Activated naive CD8-positive, alpha-beta T cell treated with anti-CD3 and anti-CD28 coated beads, Interleukin-2, amount 50 U/mL, for 24 hours (primary cell): ENCODE measurements at regions not wholly inside any gene's neighbourhood (a gene's known extent, or its start where the extent isn't known, plus 50 kb on each side); places are given as distances from the start of the nearest gene placed in this dataset.

Source experiments
- ATAC-seq: fragments of 150-1000 bp; cut with Tn5 transposase; one replicate; pipeline ENCODE4 v1.10.0; 2021
- DNase-seq: peaks from one replicate; pipeline ENCODE4 v3.0.0; 2021
- H3K27ac Mint-ChIP-seq: one replicate; pipeline ENCODE4 v1.8.0; 2021; ENCODE audit warnings: mild to moderate bottlenecking, mixed read lengths
- H3K27me3 Mint-ChIP-seq: one replicate; pipeline ENCODE4 v1.8.0; 2021; ENCODE audit warnings: mixed read lengths
- H3K36me3 Mint-ChIP-seq: one replicate; pipeline ENCODE4 v1.8.0; 2021; ENCODE audit warnings: low read depth, mixed read lengths
- H3K4me1 Mint-ChIP-seq: one replicate; pipeline ENCODE4 v1.8.0; 2021; ENCODE audit warnings: mixed read lengths
- H3K4me3 Mint-ChIP-seq: one replicate; pipeline ENCODE4 v1.8.0; 2021; ENCODE audit warnings: mild to moderate bottlenecking, moderate library complexity, mixed read lengths
- H3K9me3 Mint-ChIP-seq: one replicate; pipeline ENCODE4 v1.8.0; 2021; ENCODE audit warnings: mixed read lengths

GRCh38 chr20:52364405-52364804 lies 172.8 kb upstream of the ZFP64 start:
- Mint-ChIP-seq H3K27me3 (peaks cover 4% of the 10 kb centered on the region), H3K4me1 (peaks cover 7% of the 10 kb centered on the region), H3K27ac (no peak overlapping the region), H3K4me3 (no peak overlapping the region), H3K9me3 (peaks cover 4% of the 10 kb centered on the region), H3K36me3 (no peaks in the 10 kb centered on the region)
- DNase-seq = no peak
- ATAC-seq = no peak

- Mint-ChIP-seq H3K9me3 (peaks cover 10% of the 10 kb centered on the region), H3K27me3 (peaks cover 4% of the 10 kb centered on the region)
These were observed 170.1 kb upstream of the ZFP64 start for GRCh38 chr20:52361650-52362049.

GRCh38 chr20:52349806-52350205 lies 158.2 kb upstream of the ZFP64 start:
- DNase-seq (no peak), ATAC-seq (no peak)
- no peak overlapping the region for H3K4me3 Mint-ChIP-seq
- H3K27ac Mint-ChIP-seq = no peak overlapping the region
- H3K36me3 Mint-ChIP-seq = no peaks in the 10 kb centered on the region
- no peaks in the 10 kb centered on the region for H3K27me3 Mint-ChIP-seq
- no peaks in the 10 kb centered on the region for H3K9me3 Mint-ChIP-seq
- H3K4me1 Mint-ChIP-seq = no peaks in the 10 kb centered on the region

More at GRCh38 chr20:52361650-52362049, 170.1 kb upstream of the ZFP64 start:
- peaks cover 7% of the 10 kb centered on the region for H3K4me1 Mint-ChIP-seq
- no peaks in the 10 kb centered on the region for H3K36me3 Mint-ChIP-seq
- ATAC-seq = no peak
- H3K4me3 Mint-ChIP-seq = no peak overlapping the region
- no peak for DNase-seq
- H3K27ac Mint-ChIP-seq = no peak overlapping the region

GRCh38 chr20:52348434-52348833 lies 156.9 kb upstream of the ZFP64 start:
- DNase-seq (no peak), ATAC-seq (no peak)
- Mint-ChIP-seq H3K36me3 (no peaks in the 10 kb centered on the region), H3K27ac (no peak overlapping the region), H3K4me3 (no peak overlapping the region), H3K27me3 (no peaks in the 10 kb centered on the region), H3K9me3 (no peaks in the 10 kb centered on the region), H3K4me1 (no peaks in the 10 kb centered on the region)

- no peak overlapping the region for H3K27ac Mint-ChIP-seq
- no peak for ATAC-seq
These were observed 155.2 kb upstream of the ZFP64 start for GRCh38 chr20:52346797-52347196.

GRCh38 chr20:52342913-52343312 lies 151.3 kb upstream of the ZFP64 start:
- Mint-ChIP-seq H3K27ac (no peak overlapping the region), H3K9me3 (no peaks in the 10 kb centered on the region), H3K27me3 (no peaks in the 10 kb centered on the region), H3K4me3 (no peak overlapping the region), H3K36me3 (no peaks in the 10 kb centered on the region), H3K4me1 (no peaks in the 10 kb centered on the region)
- DNase-seq (no peak), ATAC-seq (no peak)

More at GRCh38 chr20:52346797-52347196, 155.2 kb upstream of the ZFP64 start:
- no peaks in the 10 kb centered on the region for H3K4me1 Mint-ChIP-seq
- no peak overlapping the region for H3K4me3 Mint-ChIP-seq
- no peaks in the 10 kb centered on the region for H3K9me3 Mint-ChIP-seq
- no peak for DNase-seq
- H3K36me3 Mint-ChIP-seq = no peaks in the 10 kb centered on the region
- no peaks in the 10 kb centered on the region for H3K27me3 Mint-ChIP-seq

- DNase-seq (no peak), ATAC-seq (no peak)
- Mint-ChIP-seq H3K27ac (no peak overlapping the region), H3K36me3 (no peaks in the 10 kb centered on the region), H3K4me3 (no peak overlapping the region), H3K27me3 (no peaks in the 10 kb centered on the region), H3K4me1 (no peaks in the 10 kb centered on the region), H3K9me3 (no peaks in the 10 kb centered on the region)
These were observed 148.6 kb upstream of the ZFP64 start for GRCh38 chr20:52340036-52340634.

- Mint-ChIP-seq H3K27me3 (no peaks in the 10 kb centered on the region), H3K4me3 (no peak overlapping the region), H3K4me1 (no peaks in the 10 kb centered on the region), H3K27ac (no peak overlapping the region), H3K9me3 (no peaks in the 10 kb centered on the region), H3K36me3 (no peaks in the 10 kb centered on the region)
- DNase-seq = no peak
- no peak for ATAC-seq
These were observed 141.2 kb upstream of the ZFP64 start for GRCh38 chr20:52332649-52333250.

- no peaks in the 10 kb centered on the region for H3K27me3 Mint-ChIP-seq
- no peak for DNase-seq
- H3K36me3 Mint-ChIP-seq = no peaks in the 10 kb centered on the region
- H3K9me3 Mint-ChIP-seq = no peaks in the 10 kb centered on the region
- ATAC-seq = no peak
- H3K27ac Mint-ChIP-seq = no peak overlapping the region
- no peak overlapping the region for H3K4me3 Mint-ChIP-seq
- H3K4me1 Mint-ChIP-seq = no peaks in the 10 kb centered on the region
These were observed 140.7 kb upstream of the ZFP64 start for GRCh38 chr20:52332230-52332629.

GRCh38 chr20:52331655-52332054 lies 140.1 kb upstream of the ZFP64 start:
- no peaks in the 10 kb centered on the region for H3K4me1 Mint-ChIP-seq
- H3K27ac Mint-ChIP-seq = no peak overlapping the region
- DNase-seq = no peak
- no peak for ATAC-seq
- H3K4me3 Mint-ChIP-seq = no peak overlapping the region
- H3K9me3 Mint-ChIP-seq = no peaks in the 10 kb centered on the region
- H3K36me3 Mint-ChIP-seq = no peaks in the 10 kb centered on the region
- no peaks in the 10 kb centered on the region for H3K27me3 Mint-ChIP-seq

GRCh38 chr20:52321396-52321795 lies 129.8 kb upstream of the ZFP64 start:
- H3K27ac Mint-ChIP-seq = no peak overlapping the region
- H3K36me3 Mint-ChIP-seq = no peaks in the 10 kb centered on the region
- no peaks in the 10 kb centered on the region for H3K4me1 Mint-ChIP-seq
- H3K9me3 Mint-ChIP-seq = no peaks in the 10 kb centered on the region
- no peak overlapping the region for H3K4me3 Mint-ChIP-seq
- ATAC-seq = no peak
- peaks cover 4% of the 10 kb centered on the region for H3K27me3 Mint-ChIP-seq
- DNase-seq = no peak

- H3K27me3 Mint-ChIP-seq = peaks cover 4% of the 10 kb centered on the region
- no peak overlapping the region for H3K4me3 Mint-ChIP-seq
- H3K36me3 Mint-ChIP-seq = no peaks in the 10 kb centered on the region
- H3K9me3 Mint-ChIP-seq = no peaks in the 10 kb centered on the region
- DNase-seq (no peak), ATAC-seq (no peak)
- peaks cover under 1% of the 10 kb centered on the region for H3K4me1 Mint-ChIP-seq
- H3K27ac Mint-ChIP-seq = no peak overlapping the region
These were observed 127.1 kb upstream of the ZFP64 start for GRCh38 chr20:52318651-52319050.

- DNase-seq (no peak), ATAC-seq (no peak)
- H3K27ac Mint-ChIP-seq = no peak overlapping the region
- H3K4me3 Mint-ChIP-seq = no peak overlapping the region
- H3K36me3 Mint-ChIP-seq = no peaks in the 10 kb centered on the region
- H3K9me3 Mint-ChIP-seq = no peaks in the 10 kb centered on the region
- no peaks in the 10 kb centered on the region for H3K27me3 Mint-ChIP-seq
- peaks cover 8% of the 10 kb centered on the region for H3K4me1 Mint-ChIP-seq
These were observed 121.9 kb upstream of the ZFP64 start for GRCh38 chr20:52313341-52313963.

GRCh38 chr20:52312132-52312729 lies 120.7 kb upstream of the ZFP64 start:
- Mint-ChIP-seq H3K36me3 (no peaks in the 10 kb centered on the region), H3K4me3 (no peak overlapping the region), H3K4me1 (peaks cover 15% of the 10 kb centered on the region), H3K27ac (no peak overlapping the region), H3K9me3 (no peaks in the 10 kb centered on the region), H3K27me3 (no peaks in the 10 kb centered on the region)
- peak; percentile 45 for DNase-seq
- ATAC-seq = peak; percentile 63

- DNase-seq (no peak), ATAC-seq (no peak)
- Mint-ChIP-seq H3K9me3 (no peaks in the 10 kb centered on the region), H3K4me3 (no peak overlapping the region), H3K36me3 (no peaks in the 10 kb centered on the region), H3K4me1 (peaks cover 23% of the 10 kb centered on the region), H3K27ac (no peak overlapping the region), H3K27me3 (no peaks in the 10 kb centered on the region)
These were observed 119.7 kb upstream of the ZFP64 start for GRCh38 chr20:52311209-52311794.
